Spinal cord (tissue), 9 donors: ENCODE measurements at regions not wholly inside any gene's neighbourhood (a gene's known extent, or its start where the extent isn't known, plus 50 kb on each side); places are given as distances from the start of the nearest gene placed in this dataset.
"Not testable (repeated sequence)": the region's sequence is repeated elsewhere in the genome, so short reads cannot be mapped to it uniquely, and the experiment has no call there.

ENCODE experiments used
- DNase-seq, 6 donors: peaks; one replicate each; pipeline versions ENCODE4 v3.0.0 to v3.0.0-alpha.2; 2013 to 2015; ENCODE audit warnings: low spot score in 6 of 6, low read depth in 4 of 6
- H3K27ac ChIP-seq: one replicate; pipeline ENCODE4 v1.5.1; 2013; ENCODE audit warnings: low read depth, low read length, control low read depth
- H3K27me3 ChIP-seq: one replicate; pipeline ENCODE4 v1.6.1; 2013; ENCODE audit warnings: low read length; ENCODE audit not compliant: control insufficient read depth, insufficient read depth
- H3K36me3 ChIP-seq: one replicate; pipeline ENCODE4 v1.6.1; 2013; ENCODE audit warnings: low read length; ENCODE audit not compliant: control insufficient read depth, insufficient read depth
- H3K4me1 ChIP-seq: one replicate; pipeline ENCODE4 v1.6.1; 2013; ENCODE audit warnings: low read length; ENCODE audit not compliant: control insufficient read depth, insufficient read depth
- H3K4me3 ChIP-seq: one replicate; pipeline ENCODE4 v1.5.1; 2013; ENCODE audit warnings: low read depth, low read length, control low read depth
- H3K9me3 ChIP-seq: one replicate; pipeline ENCODE4 v1.6.1; 2013; ENCODE audit warnings: low read length; ENCODE audit not compliant: control insufficient read depth, insufficient read depth
- WGBS: methylation state at CpG from one replicate; pipeline ENCODE4 v1.1.5; 2013; ENCODE audit warnings: missing lambda C conversion rate; ENCODE audit not compliant: insufficient coverage; 5-methylcytosine and 5-hydroxymethylcytosine counted together
- donor health status: healthy.

- no peaks in the 10 kb centered on the region for H3K4me1 ChIP-seq
- no CpG with 5 or more reads among the region's 2 CpGs for WGBS
- no peaks in the 10 kb centered on the region for H3K27me3 ChIP-seq
- H3K36me3 ChIP-seq = no peaks in the 10 kb centered on the region
- DNase-seq = no peak
- peaks cover 2% of the 10 kb centered on the region for H3K9me3 ChIP-seq
- no peak overlapping the region for H3K27ac ChIP-seq
- H3K4me3 ChIP-seq = no peak overlapping the region
These were observed 169.4 kb downstream of the TMEM200A start for GRCh38 chr6:130535242-130535641.

- H3K4me3 ChIP-seq = no peak overlapping the region
- DNase-seq = no peak
- H3K4me1 ChIP-seq = no peaks in the 10 kb centered on the region
- no peak overlapping the region for H3K27ac ChIP-seq
- H3K36me3 ChIP-seq = no peaks in the 10 kb centered on the region
- 43% methylated on average over 1 of the region's 1 CpG for WGBS
- no peaks in the 10 kb centered on the region for H3K27me3 ChIP-seq
- H3K9me3 ChIP-seq = peaks cover 2% of the 10 kb centered on the region
These were observed 171.6 kb downstream of the TMEM200A start for GRCh38 chr6:130537447-130537846.

- Histone ChIP-seq H3K36me3 (no peaks in the 10 kb centered on the region), H3K4me1 (no peaks in the 10 kb centered on the region), H3K27ac (no peak overlapping the region), H3K9me3 (no peaks in the 10 kb centered on the region), H3K4me3 (no peak overlapping the region), H3K27me3 (no peaks in the 10 kb centered on the region)
- WGBS = 20% methylated on average over 1 of the region's 3 CpGs
- DNase-seq = peak in 1 of 6 donors; percentile 7
These were observed 181.9 kb downstream of the TMEM200A start for GRCh38 chr6:130547723-130548122.

- Histone ChIP-seq H3K27ac (no peak overlapping the region), H3K4me3 (no peak overlapping the region), H3K36me3 (no peaks in the 10 kb centered on the region), H3K9me3 (no peaks in the 10 kb centered on the region), H3K4me1 (no peaks in the 10 kb centered on the region), H3K27me3 (no peaks in the 10 kb centered on the region)
- 55% methylated on average over 2 of the region's 3 CpGs for WGBS
- DNase-seq = no peak
These were observed 191.8 kb downstream of the TMEM200A start for GRCh38 chr6:130557481-130558112.

- Histone ChIP-seq H3K9me3 (no peaks in the 10 kb centered on the region), H3K27me3 (no peaks in the 10 kb centered on the region), H3K27ac (no peak overlapping the region), H3K4me1 (no peaks in the 10 kb centered on the region), H3K4me3 (no peak overlapping the region), H3K36me3 (no peaks in the 10 kb centered on the region)
- no peak for DNase-seq
- WGBS = no CpG with 5 or more reads among the region's 1 CpG
These were observed 192.3 kb downstream of the TMEM200A start for GRCh38 chr6:130558131-130558530.

- Histone ChIP-seq H3K27ac (no peak overlapping the region), H3K4me3 (no peak overlapping the region), H3K36me3 (no peaks in the 10 kb centered on the region), H3K4me1 (no peaks in the 10 kb centered on the region), H3K9me3 (no peaks in the 10 kb centered on the region), H3K27me3 (no peaks in the 10 kb centered on the region)
- no CpG with 5 or more reads among the region's 1 CpG for WGBS
- no peak for DNase-seq
These were observed 193.3 kb downstream of the TMEM200A start for GRCh38 chr6:130559166-130559565.

GRCh38 chr6:130560231-130560630 lies 194.4 kb downstream of the TMEM200A start:
- Histone ChIP-seq H3K36me3 (no peaks in the 10 kb centered on the region), H3K27me3 (no peaks in the 10 kb centered on the region), H3K4me1 (no peaks in the 10 kb centered on the region), H3K4me3 (no peak overlapping the region), H3K9me3 (no peaks in the 10 kb centered on the region), H3K27ac (no peak overlapping the region)
- 100% methylated on average over 1 of the region's 2 CpGs for WGBS
- no peak for DNase-seq

GRCh38 chr6:130561159-130561558 lies 195.3 kb downstream of the TMEM200A start:
- DNase-seq, H3K27ac ChIP-seq, H3K4me1 ChIP-seq, H3K4me3 ChIP-seq, H3K36me3 ChIP-seq, H3K27me3 ChIP-seq, H3K9me3 ChIP-seq: not testable (repeated sequence)
- WGBS = no CpG with 5 or more reads among the region's 2 CpGs

GRCh38 chr6:130565696-130566095 lies 199.9 kb downstream of the TMEM200A start:
- no peaks in the 10 kb centered on the region for H3K36me3 ChIP-seq
- no peak overlapping the region for H3K27ac ChIP-seq
- no peaks in the 10 kb centered on the region for H3K27me3 ChIP-seq
- DNase-seq = no peak
- no peaks in the 10 kb centered on the region for H3K4me1 ChIP-seq
- H3K4me3 ChIP-seq = no peak overlapping the region
- WGBS = 70% methylated on average over 2 of the region's 2 CpGs
- no peaks in the 10 kb centered on the region for H3K9me3 ChIP-seq

GRCh38 chr6:130574146-130574545 lies 208.3 kb downstream of the TMEM200A start:
- H3K27me3 ChIP-seq = no peaks in the 10 kb centered on the region
- no peaks in the 10 kb centered on the region for H3K4me1 ChIP-seq
- no peaks in the 10 kb centered on the region for H3K36me3 ChIP-seq
- H3K27ac ChIP-seq = no peak overlapping the region
- H3K4me3 ChIP-seq = no peak overlapping the region
- H3K9me3 ChIP-seq = no peaks in the 10 kb centered on the region
- WGBS = no CpG with 5 or more reads among the region's 2 CpGs
- no peak for DNase-seq
